ENCODE measurements at regions not wholly inside any gene's neighbourhood (a gene's known extent, or its start where the extent isn't known, plus 50 kb on each side); places are given as distances from the start of the nearest gene placed in this dataset.

DNA sequence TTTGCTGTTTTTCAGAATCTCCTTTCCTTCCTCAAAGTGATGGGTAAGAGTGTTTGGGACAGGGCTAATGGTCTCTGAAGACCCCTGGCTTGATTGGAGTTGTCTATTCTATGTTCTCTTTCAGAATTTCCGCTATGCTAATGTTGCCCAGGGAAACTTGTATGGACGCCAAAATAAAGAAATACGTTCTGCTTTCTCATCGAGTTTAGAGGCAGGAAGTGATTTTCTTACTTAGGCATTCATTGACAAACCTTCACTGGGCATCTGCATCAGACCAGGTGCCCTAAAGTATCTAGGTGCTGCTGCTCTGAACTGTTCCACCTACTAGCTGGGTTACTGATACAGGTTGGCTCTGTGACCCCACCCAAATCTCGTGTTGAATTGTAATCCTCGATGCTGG lies 787.9 kb upstream of the EEF2KMT start:
- TF ChIP-seq EZH2phosphoT487 (IDR thresholded peaks at IDR 0.05; ENCODE audit: borderline replicate concordance, low read length) = no peak
- TF ChIP-seq, protein P1, sequence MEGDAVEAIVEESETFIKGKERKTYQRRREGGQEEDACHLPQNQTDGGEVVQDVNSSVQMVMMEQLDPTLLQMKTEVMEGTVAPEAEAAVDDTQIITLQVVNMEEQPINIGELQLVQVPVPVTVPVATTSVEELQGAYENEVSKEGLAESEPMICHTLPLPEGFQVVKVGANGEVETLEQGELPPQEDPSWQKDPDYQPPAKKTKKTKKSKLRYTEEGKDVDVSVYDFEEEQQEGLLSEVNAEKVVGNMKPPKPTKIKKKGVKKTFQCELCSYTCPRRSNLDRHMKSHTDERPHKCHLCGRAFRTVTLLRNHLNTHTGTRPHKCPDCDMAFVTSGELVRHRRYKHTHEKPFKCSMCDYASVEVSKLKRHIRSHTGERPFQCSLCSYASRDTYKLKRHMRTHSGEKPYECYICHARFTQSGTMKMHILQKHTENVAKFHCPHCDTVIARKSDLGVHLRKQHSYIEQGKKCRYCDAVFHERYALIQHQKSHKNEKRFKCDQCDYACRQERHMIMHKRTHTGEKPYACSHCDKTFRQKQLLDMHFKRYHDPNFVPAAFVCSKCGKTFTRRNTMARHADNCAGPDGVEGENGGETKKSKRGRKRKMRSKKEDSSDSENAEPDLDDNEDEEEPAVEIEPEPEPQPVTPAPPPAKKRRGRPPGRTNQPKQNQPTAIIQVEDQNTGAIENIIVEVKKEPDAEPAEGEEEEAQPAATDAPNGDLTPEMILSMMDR (IDR thresholded peaks at IDR 0.05; ENCODE audit: low read depth, low read length, poor library complexity, severe bottlenecking) = no peak
- Histone ChIP-seq H3K36me3 (ENCODE audit: control insufficient read depth, low read length) (no peaks in the 10 kb centered on the region), H3K4me2 (ENCODE audit: low read length) (no peak overlapping the region), H3F3A (ENCODE audit: control insufficient read depth, insufficient read depth) (no peaks in the 10 kb centered on the region), H3K9me3 (ENCODE audit: control insufficient read depth, insufficient read depth, low read length) (no peaks in the 10 kb centered on the region), H3K9me2 (replicated peaks; ENCODE audit: control insufficient read depth, low read length) (no peaks in the 10 kb centered on the region), H3K27me3 (ENCODE audit: control insufficient read depth, low read length) (no peaks in the 10 kb centered on the region), H3K4me3 (ENCODE audit: low read length) (no peak overlapping the region), H3K79me2 (ENCODE audit: control insufficient read depth, low read length) (no peaks in the 10 kb centered on the region), H3K27ac (ENCODE audit: low read depth, low read length) (no peak overlapping the region), H3K4me1 (ENCODE audit: control insufficient read depth, low read length) (no peaks in the 10 kb centered on the region), H4K20me1 (ENCODE audit: control insufficient read depth, insufficient read depth, low read depth, low read length) (no peaks in the 10 kb centered on the region)

DNA sequence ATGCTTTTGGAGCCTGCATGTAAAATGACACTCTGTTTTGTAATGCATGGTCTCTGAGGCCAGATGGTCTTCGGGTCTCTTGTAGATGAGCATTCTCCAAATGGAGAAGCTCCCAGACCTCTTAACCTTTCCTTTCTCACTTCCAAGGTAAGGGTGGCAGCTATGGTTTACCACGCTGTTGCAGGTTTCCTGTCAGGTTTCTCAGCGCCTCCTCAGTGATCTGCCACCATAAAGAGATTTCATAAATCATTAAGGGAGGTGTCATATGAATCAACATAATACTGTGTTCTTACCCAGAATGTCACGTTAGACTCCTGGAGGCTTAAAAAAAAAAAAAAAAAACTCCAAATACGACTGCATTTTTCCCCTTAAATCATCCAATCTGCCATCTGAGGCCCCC lies 787.4 kb upstream of the EEF2KMT start:
- H3K9me3 ChIP-seq (ENCODE audit: control insufficient read depth, insufficient read depth, low read length) = no peaks in the 10 kb centered on the region
- no peaks in the 10 kb centered on the region for H3K9me2 ChIP-seq (replicated peaks; ENCODE audit: control insufficient read depth, low read length)
- no peaks in the 10 kb centered on the region for H3K27me3 ChIP-seq (ENCODE audit: control insufficient read depth, low read length)
- no peak overlapping the region for H3K27ac ChIP-seq (ENCODE audit: low read depth, low read length)
- H4K20me1 ChIP-seq (ENCODE audit: control insufficient read depth, insufficient read depth, low read depth, low read length) = no peaks in the 10 kb centered on the region
- no peaks in the 10 kb centered on the region for H3K4me1 ChIP-seq (ENCODE audit: control insufficient read depth, low read length)
- TF ChIP-seq EZH2phosphoT487 (IDR thresholded peaks at IDR 0.05; ENCODE audit: borderline replicate concordance, low read length) = no peak
- TF ChIP-seq, protein P1 (IDR thresholded peaks at IDR 0.05; ENCODE audit: low read depth, low read length, poor library complexity, severe bottlenecking) = no peak
- H3K4me3 ChIP-seq (ENCODE audit: low read length) = no peak overlapping the region
- H3F3A ChIP-seq (ENCODE audit: control insufficient read depth, insufficient read depth) = no peaks in the 10 kb centered on the region
- H3K4me2 ChIP-seq (ENCODE audit: low read length) = no peak overlapping the region
- H3K36me3 ChIP-seq (ENCODE audit: control insufficient read depth, low read length) = no peaks in the 10 kb centered on the region
- H3K79me2 ChIP-seq (ENCODE audit: control insufficient read depth, low read length) = no peaks in the 10 kb centered on the region

DNA sequence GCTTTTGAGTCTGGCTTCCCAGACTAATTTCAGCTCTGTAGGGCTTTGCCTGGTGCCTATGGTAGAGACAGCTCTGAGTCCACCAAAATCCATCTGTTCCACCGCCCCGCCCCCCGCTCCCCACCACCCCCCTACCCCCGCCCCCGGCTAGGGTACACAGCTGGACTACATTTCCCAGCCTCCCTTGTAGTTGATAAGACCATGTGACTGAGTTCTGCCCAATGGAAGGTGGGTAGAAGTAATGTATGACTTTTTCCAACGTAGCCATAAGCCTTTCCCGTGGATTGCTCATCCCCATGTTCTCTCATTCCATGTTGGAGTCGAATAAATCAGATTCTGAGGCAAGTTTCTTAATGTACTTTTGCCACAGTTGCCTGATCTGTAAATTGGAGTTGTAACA lies 786.7 kb upstream of the EEF2KMT start:
- H3K27me3 ChIP-seq (ENCODE audit: control insufficient read depth, low read length) = no peaks in the 10 kb centered on the region
- H3K9me2 ChIP-seq (replicated peaks; ENCODE audit: control insufficient read depth, low read length) = no peaks in the 10 kb centered on the region
- no peak overlapping the region for H3K4me2 ChIP-seq (ENCODE audit: low read length)
- TF ChIP-seq, protein P1 (IDR thresholded peaks at IDR 0.05; ENCODE audit: low read depth, low read length, poor library complexity, severe bottlenecking) = no peak
- TF ChIP-seq EZH2phosphoT487 (IDR thresholded peaks at IDR 0.05; ENCODE audit: borderline replicate concordance, low read length) = no peak
- no peaks in the 10 kb centered on the region for H3K9me3 ChIP-seq (ENCODE audit: control insufficient read depth, insufficient read depth, low read length)
- no peaks in the 10 kb centered on the region for H3K79me2 ChIP-seq (ENCODE audit: control insufficient read depth, low read length)
- H4K20me1 ChIP-seq (ENCODE audit: control insufficient read depth, insufficient read depth, low read depth, low read length) = no peaks in the 10 kb centered on the region
- no peaks in the 10 kb centered on the region for H3K36me3 ChIP-seq (ENCODE audit: control insufficient read depth, low read length)
- no peaks in the 10 kb centered on the region for H3K4me1 ChIP-seq (ENCODE audit: control insufficient read depth, low read length)
- H3K4me3 ChIP-seq (ENCODE audit: low read length) = no peak overlapping the region
- no peak overlapping the region for H3K27ac ChIP-seq (ENCODE audit: low read depth, low read length)
- H3F3A ChIP-seq (ENCODE audit: control insufficient read depth, insufficient read depth) = no peaks in the 10 kb centered on the region
